ENCODE measurements at regions not wholly inside any gene's neighbourhood (a gene's known extent, or its start where the extent isn't known, plus 50 kb on each side); places are given as distances from the start of the nearest gene placed in this dataset.
A peak's percentile ranks its signal among the peaks of the same experiment; 100 is the strongest.
"Not testable (repeated sequence)": the region's sequence is repeated elsewhere in the genome, so short reads cannot be mapped to it uniquely, and the experiment has no call there.

- DNase-seq = no peak
Observed at GRCh38 chr7:57198801-57199200, 66.6 kb upstream of the ZNF479 start.

GRCh38 chr7:57199252-57199651, 67.0 kb upstream of the ZNF479 start:
- DNase-seq = no peak

DNA sequence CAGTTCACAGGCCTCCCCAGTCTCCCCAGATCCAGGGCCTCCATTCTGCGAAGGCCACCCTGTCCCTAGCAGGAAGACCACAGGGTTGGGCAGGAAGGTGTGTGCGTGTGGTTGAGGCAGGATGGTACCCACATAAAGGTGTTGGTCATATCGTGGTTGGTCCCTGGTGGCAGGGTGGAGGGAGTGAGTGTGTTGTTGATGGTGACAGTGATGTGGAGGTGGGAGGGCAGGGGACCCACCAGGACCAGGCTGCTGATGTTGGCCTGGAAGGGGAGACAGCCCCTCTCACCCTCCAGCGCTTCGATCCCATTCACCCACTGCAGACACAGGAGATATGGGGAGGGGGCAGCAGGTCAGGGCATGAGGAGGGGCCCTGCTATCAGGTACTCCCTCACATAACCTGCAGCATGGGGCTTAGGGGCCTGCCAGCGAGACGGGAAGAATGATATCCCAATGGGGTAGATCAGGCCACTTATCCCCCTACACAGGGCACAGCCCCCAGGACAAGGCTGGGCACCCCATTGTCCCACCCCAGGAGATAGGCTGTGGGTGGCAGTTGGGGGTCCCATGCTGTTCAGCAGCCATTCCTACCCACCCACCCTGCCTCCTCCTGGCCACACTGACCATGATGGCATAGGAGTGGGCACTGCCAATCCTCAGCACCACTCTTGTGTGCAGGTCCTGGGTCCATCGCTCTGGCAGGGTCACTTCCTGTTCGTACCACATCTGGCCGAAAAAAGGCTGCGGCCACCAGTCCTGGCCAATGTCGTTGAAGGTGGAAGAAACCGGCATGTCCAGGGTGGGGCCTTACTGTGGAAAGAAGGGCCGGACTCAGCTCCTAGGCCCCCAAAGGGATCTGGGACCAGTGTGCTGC, 69.0 kb upstream of the ZNF479 start:
- no peak for DNase-seq

DNA sequence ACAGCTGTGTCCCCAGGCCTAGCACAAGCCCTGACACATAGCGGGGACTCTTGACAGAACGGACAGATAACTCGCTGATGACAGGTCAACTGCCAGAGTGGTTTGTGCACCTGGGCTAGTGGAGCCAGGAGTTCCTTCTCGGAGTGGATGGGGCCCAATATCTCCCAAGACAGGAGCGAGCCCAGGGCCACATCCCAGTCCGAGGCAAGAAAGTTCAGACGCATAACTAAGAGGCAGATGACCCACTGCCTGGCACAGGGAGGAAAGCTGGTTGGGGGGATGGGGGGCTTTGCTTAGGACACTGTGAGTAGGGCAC, 69.6 kb upstream of the ZNF479 start:
- no peak for DNase-seq

DNA sequence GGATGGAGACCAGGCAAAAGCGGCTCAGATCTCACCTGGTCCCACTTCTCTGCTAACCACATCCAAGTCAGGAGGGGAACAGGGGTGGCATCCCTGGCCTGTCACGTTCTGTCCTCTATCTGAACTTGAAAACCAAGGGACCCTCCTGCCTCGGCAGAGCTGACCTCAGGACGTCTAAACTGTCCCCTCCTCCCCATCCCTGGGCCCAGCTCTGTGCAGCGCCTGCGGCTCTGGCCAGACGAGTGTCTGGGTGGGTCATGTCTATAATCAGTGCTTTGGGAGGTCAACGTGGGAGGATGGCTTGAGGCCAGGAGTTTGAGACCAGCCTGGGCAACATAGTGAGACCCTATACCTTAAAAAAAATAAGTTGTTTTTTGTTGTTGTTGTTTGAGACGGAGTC, 70.0 kb upstream of the ZNF479 start:
- no peak for DNase-seq

- DNase-seq = peak; percentile 11
Observed at GRCh38 chr7:57203161-57203791, 71.0 kb upstream of the ZNF479 start.

- DNase-seq = peak; percentile 11
Observed at GRCh38 chr7:57203858-57204257, 71.6 kb upstream of the ZNF479 start.

GRCh38 chr7:57204411-57204811, 72.2 kb upstream of the ZNF479 start:
- DNase-seq = no peak

DNA sequence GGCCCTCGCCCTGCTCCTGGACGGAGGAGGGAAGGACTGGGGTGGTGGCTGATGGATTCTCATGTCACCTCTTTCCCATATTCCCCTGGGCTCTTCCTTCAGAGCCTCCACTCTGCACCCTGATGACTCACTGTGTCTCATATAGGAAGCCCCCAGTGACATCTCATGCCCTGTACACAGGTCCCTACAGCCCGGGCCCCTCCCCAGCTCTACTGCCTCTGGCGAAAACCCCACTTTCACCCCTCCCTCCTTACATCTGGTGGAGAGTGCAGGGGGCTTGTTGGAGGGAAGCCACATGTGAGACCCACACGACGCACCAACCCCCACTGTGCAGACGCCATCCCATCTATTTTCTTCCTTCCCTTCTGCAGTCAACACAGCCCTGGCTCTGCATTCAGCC, 72.8 kb upstream of the ZNF479 start:
- DNase-seq = no peak

DNA sequence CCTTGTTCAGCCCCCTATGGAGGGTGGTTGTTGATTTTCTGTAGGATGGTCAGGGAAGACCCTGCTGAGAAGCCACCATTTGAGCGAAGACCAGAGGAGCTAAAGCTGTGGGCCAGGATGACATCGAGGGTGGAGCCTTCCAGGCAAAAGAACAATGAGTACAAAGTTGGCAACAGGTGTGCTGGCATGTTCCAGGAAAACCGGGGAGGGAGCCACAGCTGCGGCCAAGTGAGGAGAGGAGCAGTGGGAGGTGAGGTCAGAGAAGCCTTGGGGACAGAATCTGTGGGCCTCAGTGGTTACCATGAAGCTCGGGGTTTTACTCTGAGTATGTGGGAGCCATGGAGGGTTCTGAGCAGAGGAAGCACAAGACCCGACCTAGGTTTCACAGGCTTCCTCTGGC, 75.6 kb upstream of the ZNF479 start:
- DNase-seq = no peak

- DNase-seq = no peak
Observed at GRCh38 chr7:57210212-57210611, 78.0 kb upstream of the ZNF479 start.

- no peak for DNase-seq
Observed at GRCh38 chr7:57210871-57211270, 78.6 kb upstream of the ZNF479 start.

GRCh38 chr7:57211428-57212100, 79.3 kb upstream of the ZNF479 start:
- no peak for DNase-seq

DNA sequence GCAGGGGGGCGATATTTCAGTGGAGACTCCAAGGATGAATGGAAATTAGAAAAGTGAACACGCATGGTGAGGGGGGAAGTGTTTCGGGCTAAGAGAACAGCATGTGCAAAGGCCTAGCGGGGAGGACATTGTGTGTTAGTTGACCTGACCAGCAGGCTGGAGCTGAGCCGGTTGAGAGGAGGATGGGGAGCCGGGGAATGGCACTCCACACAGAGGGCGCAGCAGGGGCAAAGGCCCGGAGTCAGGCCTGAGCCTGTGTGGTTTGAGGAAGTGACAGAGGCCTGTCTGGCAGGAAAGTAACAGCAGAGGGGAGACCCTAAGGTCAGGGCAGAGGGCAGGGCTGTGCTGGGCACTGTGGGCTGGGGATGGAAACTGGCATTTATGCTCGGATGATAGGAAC, 83.2 kb upstream of the ZNF479 start:
- DNase-seq = no peak

DNA sequence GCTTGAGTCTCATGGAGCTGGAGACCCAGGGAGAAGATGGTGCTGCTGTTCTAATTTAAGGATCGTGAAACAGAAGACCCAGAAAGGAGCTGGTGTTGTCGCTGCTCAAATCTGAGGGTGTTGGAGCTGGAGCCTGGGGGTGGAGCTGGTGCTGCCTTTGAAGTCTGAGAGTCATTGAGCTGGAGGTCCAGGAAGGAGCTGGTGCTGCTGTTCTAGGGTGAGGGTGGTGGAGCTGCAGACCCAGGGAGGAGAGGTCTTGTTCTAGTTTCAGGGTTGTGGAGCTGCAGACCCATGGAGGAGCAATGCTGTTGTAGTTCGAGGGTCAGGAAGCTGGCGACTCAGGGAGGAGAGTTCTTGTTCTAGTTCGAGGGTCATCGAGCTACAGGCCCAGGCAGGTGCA, 84.1 kb upstream of the ZNF479 start:
- DNase-seq = no peak

GRCh38 chr7:57218196-57218716, 86.0 kb upstream of the ZNF479 start:
- no peak for DNase-seq

- no peak for DNase-seq
Observed at GRCh38 chr7:57220746-57221145, 88.5 kb upstream of the ZNF479 start.

- no peak for DNase-seq
Observed at GRCh38 chr7:57225666-57226065, 93.4 kb upstream of the ZNF479 start.

DNA sequence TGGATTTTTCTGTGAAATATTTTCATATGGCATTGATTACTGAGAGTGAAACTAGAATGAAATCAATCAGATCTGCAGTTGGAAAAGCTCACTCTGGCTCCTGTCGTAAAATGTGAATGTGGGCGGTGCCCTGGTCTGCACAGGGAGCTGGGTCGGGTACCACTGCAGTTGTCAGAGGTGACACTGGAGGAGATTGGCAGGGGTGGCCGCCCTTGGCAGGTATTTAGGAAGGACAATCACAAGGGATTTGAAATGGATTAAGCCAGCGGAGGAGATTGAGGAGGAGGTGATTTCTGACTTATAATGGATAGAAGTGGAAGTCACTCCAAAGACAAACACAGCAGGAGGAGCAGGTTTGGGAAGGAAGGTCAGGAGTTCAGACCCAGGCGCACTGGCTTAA, 109.0 kb upstream of the ZNF479 start:
- not testable (repeated sequence) for DNase-seq

GRCh38 chr7:57243551-57243950, 111.3 kb upstream of the ZNF479 start:
- not testable (repeated sequence) for DNase-seq

DNA sequence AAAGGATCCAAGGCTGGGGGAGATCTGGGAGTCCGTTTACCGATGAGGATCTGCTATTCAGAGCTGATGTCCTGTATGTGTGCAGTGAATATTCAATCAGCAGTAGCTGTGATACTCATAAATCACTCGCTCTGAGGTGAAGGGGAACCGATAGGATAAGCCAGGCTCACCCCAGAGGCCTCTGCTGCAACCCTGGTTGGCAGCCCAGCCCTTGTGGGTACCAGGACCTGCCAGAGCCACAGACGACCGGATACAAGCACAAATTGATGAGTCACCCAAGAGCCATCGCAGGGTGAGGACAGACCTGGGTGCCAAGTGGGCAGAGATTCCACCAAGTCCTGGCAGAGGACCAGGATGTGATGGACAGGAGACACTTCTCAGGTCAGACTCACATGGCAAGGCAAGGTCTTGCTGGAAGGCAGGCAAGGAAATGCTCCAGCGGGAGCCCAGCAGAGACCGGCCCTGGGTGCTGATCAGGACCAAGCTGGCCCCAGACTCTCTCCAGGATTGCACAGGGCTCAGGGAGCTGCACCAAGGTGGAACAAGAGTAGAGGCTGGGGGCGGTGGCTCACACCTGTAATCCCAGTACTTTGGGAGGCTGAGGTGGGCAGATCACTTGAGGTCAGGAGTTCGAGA, 112.2 kb upstream of the ZNF479 start:
- not testable (repeated sequence) for DNase-seq

DNA sequence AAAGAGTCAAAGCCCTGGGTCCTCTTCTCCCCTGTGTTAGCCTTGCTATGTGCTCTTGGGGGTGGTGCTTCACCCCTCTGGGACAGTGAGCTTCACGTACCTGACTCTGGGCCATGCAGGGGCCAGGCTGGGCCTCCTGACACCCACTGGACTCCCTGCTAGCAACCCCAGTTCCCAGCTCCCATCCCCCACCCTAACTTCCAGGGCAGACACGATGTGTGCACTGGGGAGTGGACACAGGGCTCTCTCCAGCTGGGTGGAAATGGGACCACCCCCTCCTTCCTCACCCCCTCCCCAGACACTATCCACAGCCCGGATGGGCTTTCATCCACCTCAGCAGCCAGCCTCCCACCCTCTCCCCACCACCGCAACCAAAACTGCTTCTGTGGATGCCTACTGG, 113.0 kb upstream of the ZNF479 start:
- no peak for DNase-seq

DNA sequence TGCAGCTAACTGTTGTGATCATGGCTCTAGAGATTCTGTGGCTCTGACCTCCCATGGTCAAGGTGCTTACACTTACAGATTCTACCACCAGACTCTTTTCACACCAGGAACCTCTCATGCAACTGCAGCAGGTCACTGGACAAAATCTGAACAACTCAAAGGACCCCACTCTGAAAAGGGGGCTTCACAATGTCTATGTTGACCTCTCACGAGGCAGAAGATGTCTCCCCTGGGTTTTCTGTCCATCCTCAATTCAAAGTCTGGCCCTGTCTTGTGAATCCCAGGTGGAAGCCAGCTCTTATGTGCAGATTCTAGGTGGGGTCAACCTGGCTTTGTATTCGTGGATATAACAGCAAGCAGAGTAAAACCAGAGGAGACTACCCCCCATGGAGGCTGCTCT, 118.6 kb upstream of the ZNF479 start:
- no peak for DNase-seq

Measured in midbrain (tissue), 1 donor.